OCI-LY1 (cell line): ENCODE measurements at regions not wholly inside any gene's neighbourhood (a gene's known extent, or its start where the extent isn't known, plus 50 kb on each side); places are given as distances from the start of the nearest gene placed in this dataset.

Experiments used
- EZH2 ChIP-seq: fragments of 200-600 bp; sonication (generic), shearing (Covaris generic); IDR thresholded peaks from 2 replicates; pipeline ENCODE4 v1.8.0; 2017; ENCODE audit warnings: borderline replicate concordance, mixed run types, mild to moderate bottlenecking, antibody characterized with exemption, low read length, moderate library complexity, mixed read lengths
- TF ChIP-seq, protein P1 (sequence below): fragments of 200-600 bp; sonication (generic), shearing (Covaris generic); IDR thresholded peaks from 2 replicates; pipeline ENCODE4 v1.5.1; 2017; ENCODE audit warnings: mild to moderate bottlenecking, antibody characterized with exemption, low read length, moderate library complexity, mixed read lengths

GRCh38 chr12:108054496-108054895 lies 74.6 kb upstream of the WSCD2 start:
- TF ChIP-seq, protein P1, sequence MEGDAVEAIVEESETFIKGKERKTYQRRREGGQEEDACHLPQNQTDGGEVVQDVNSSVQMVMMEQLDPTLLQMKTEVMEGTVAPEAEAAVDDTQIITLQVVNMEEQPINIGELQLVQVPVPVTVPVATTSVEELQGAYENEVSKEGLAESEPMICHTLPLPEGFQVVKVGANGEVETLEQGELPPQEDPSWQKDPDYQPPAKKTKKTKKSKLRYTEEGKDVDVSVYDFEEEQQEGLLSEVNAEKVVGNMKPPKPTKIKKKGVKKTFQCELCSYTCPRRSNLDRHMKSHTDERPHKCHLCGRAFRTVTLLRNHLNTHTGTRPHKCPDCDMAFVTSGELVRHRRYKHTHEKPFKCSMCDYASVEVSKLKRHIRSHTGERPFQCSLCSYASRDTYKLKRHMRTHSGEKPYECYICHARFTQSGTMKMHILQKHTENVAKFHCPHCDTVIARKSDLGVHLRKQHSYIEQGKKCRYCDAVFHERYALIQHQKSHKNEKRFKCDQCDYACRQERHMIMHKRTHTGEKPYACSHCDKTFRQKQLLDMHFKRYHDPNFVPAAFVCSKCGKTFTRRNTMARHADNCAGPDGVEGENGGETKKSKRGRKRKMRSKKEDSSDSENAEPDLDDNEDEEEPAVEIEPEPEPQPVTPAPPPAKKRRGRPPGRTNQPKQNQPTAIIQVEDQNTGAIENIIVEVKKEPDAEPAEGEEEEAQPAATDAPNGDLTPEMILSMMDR = no peak
- TF ChIP-seq EZH2 = no peak
